GM12878 (cell line): ENCODE measurements at regions not wholly inside any gene's neighbourhood (a gene's known extent, or its start where the extent isn't known, plus 50 kb on each side); places are given as distances from the start of the nearest gene placed in this dataset.

Experiments
- EP300 ChIP-seq, 2 experiments: fragments of 150-350 bp in 1 of 2; IDR thresholded peaks; 2 replicates each; pipeline ENCODE4 v1.6.1; 2011 to 2012; ENCODE audit warnings: low read depth in 2 of 2, low read length in 2 of 2, borderline replicate concordance in 1 of 2, improper control_type of control experiment in 1 of 2, inconsistent platforms in 1 of 2; ENCODE audit not compliant: control insufficient read depth in 1 of 2
- RAD21 ChIP-seq: IDR thresholded peaks from 2 replicates; pipeline ENCODE4 v1.6.1; 2011; ENCODE audit warnings: mild to moderate bottlenecking, low read depth, low read length, moderate library complexity; ENCODE audit not compliant: insufficient read depth
- SRF ChIP-seq, 2 experiments: IDR thresholded peaks; 2 replicates each; pipeline ENCODE4 v1.6.1; 2011; ENCODE audit warnings: low read depth in 2 of 2, low read length in 2 of 2, mild to moderate bottlenecking in 1 of 2, moderate library complexity in 1 of 2
- SUZ12 ChIP-seq: fragments of 200-600 bp; sonication (generic); IDR thresholded peaks from one replicate; pipeline ENCODE4 v1.6.1; 2018; ENCODE audit warnings: antibody characterized with exemption, mild to moderate bottlenecking; ENCODE audit not compliant: unreplicated experiment
- ZNF274 ChIP-seq: IDR thresholded peaks from one replicate; pipeline ENCODE4 v1.8.0; 2011; ENCODE audit not compliant: insufficient read length, insufficient read depth
- TF ChIP-seq, protein P1 (sequence below): fragments of 450-650 bp; IDR thresholded peaks from 2 replicates; pipeline ENCODE4 v1.6.1; 2017; ENCODE audit warnings: antibody characterized with exemption, mild to moderate bottlenecking, moderate library complexity
- TF ChIP-seq, protein P2 (sequence below), 3 experiments: IDR thresholded peaks in 2 of 3; conservative IDR thresholded peaks in 1 of 3; 2 replicates each; pipeline ENCODE4 v1.5.1; 2011; ENCODE audit warnings: low read depth in 3 of 3, low read length in 3 of 3, mild to moderate bottlenecking in 3 of 3, control low read depth in 2 of 3, moderate library complexity in 2 of 3, inconsistent platforms in 1 of 3, mixed read lengths in 1 of 3; ENCODE audit not compliant: control insufficient read depth in 2 of 3, insufficient read depth in 1 of 3; ENCODE audit errors: extremely low read depth in 1 of 3

DNA sequence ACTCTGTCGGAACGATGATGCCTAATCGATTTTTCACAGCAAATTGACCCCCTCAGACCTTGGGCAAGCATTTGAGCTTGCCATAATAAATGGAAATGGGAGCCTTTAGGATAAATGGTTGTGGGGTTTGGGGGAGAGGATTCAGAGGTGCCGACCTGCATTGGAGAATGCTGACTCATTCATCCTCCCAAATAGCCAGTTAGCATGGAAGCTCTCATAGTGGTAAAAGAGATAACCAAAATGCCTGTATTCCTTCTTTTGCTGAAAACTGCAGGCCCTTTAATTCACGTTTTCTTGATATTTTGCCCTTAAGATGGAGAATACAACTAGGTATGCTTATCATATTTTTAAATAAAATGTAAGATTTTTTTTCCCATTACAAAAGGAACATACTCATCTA, 392.6 kb upstream of the DEPDC1 start:
- no peak for TF ChIP-seq EP300 (IDR thresholded peaks at IDR 0.05; ENCODE audit: borderline replicate concordance in 1 of 2, control insufficient read depth in 1 of 2, low read depth in 2 of 2, low read length in 2 of 2)
- TF ChIP-seq ZNF274, result no peak
- no peak for TF ChIP-seq RAD21
- TF ChIP-seq, protein P1, sequence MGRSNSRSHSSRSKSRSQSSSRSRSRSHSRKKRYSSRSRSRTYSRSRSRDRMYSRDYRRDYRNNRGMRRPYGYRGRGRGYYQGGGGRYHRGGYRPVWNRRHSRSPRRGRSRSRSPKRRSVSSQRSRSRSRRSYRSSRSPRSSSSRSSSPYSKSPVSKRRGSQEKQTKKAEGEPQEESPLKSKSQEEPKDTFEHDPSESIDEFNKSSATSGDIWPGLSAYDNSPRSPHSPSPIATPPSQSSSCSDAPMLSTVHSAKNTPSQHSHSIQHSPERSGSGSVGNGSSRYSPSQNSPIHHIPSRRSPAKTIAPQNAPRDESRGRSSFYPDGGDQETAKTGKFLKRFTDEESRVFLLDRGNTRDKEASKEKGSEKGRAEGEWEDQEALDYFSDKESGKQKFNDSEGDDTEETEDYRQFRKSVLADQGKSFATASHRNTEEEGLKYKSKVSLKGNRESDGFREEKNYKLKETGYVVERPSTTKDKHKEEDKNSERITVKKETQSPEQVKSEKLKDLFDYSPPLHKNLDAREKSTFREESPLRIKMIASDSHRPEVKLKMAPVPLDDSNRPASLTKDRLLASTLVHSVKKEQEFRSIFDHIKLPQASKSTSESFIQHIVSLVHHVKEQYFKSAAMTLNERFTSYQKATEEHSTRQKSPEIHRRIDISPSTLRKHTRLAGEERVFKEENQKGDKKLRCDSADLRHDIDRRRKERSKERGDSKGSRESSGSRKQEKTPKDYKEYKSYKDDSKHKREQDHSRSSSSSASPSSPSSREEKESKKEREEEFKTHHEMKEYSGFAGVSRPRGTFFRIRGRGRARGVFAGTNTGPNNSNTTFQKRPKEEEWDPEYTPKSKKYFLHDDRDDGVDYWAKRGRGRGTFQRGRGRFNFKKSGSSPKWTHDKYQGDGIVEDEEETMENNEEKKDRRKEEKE, result no peak
- no peak for TF ChIP-seq SRF (IDR thresholded peaks at IDR 0.05; ENCODE audit: low read depth in 2 of 2, low read length in 2 of 2)
- TF ChIP-seq, protein P2, sequence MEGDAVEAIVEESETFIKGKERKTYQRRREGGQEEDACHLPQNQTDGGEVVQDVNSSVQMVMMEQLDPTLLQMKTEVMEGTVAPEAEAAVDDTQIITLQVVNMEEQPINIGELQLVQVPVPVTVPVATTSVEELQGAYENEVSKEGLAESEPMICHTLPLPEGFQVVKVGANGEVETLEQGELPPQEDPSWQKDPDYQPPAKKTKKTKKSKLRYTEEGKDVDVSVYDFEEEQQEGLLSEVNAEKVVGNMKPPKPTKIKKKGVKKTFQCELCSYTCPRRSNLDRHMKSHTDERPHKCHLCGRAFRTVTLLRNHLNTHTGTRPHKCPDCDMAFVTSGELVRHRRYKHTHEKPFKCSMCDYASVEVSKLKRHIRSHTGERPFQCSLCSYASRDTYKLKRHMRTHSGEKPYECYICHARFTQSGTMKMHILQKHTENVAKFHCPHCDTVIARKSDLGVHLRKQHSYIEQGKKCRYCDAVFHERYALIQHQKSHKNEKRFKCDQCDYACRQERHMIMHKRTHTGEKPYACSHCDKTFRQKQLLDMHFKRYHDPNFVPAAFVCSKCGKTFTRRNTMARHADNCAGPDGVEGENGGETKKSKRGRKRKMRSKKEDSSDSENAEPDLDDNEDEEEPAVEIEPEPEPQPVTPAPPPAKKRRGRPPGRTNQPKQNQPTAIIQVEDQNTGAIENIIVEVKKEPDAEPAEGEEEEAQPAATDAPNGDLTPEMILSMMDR (IDR thresholded peaks at IDR 0.05 in 2 of 3, conservative IDR thresholded peaks at IDR 0.05 in 1 of 3; ENCODE audit: control insufficient read depth in 2 of 3, extremely low read depth in 1 of 3, insufficient read depth in 1 of 3, low read depth in 3 of 3, low read length in 3 of 3), result no peak
- no peak for TF ChIP-seq SUZ12
